ENCODE measurements at regions not wholly inside any gene's neighbourhood (a gene's known extent, or its start where the extent isn't known, plus 50 kb on each side); places are given as distances from the start of the nearest gene placed in this dataset.

DNA sequence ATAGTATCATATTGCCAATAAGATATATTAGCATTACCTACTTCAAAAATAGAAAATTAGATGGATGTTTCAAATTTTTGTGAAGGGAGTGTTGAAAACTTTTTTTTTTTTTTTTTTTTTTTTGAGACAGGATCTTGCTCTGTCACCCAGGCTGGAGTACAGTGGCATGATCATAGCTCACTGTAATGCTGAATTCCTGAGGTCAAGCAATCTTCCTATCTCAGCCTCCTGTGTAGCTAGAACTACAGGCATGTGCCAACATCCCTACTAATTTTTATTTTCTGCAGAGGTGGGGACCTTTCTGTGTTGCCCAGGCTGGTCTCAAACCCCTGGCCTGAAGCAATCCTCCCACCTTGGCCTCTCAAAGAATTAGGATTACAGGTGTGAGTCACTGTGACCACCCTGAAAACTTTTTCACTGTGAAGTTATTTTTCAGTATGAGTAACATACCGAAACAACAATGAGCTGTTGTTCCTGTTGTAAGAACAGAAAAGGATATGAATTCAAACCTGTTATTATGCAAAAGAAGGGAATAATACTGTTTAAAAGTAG, 266.9 kb downstream of the NEBL start:
- Histone ChIP-seq H3K4ac (replicated peaks; ENCODE audit: insufficient read length, low read depth, low read length) (no peak overlapping the region), H3K4me2 (ENCODE audit: insufficient read depth in 1 of 2, low read depth in 2 of 2, low read length in 2 of 2) (no peak overlapping the region), H2BK15ac (ENCODE audit: low read length) (no peak overlapping the region), H3K79me1 (ENCODE audit: low read depth, low read length) (no peaks in the 10 kb centered on the region), H3K36me3 (ENCODE audit: control insufficient read depth in 2 of 4, insufficient read depth in 4 of 4, low read length in 3 of 4) (no peaks in the 10 kb centered on the region), H3K79me2 (ENCODE audit: control insufficient read depth in 1 of 2, insufficient read depth in 2 of 2, low read length in 2 of 2) (no peaks in the 10 kb centered on the region), H4K5ac (ENCODE audit: insufficient read length, low read depth, low read length) (no peak overlapping the region), H2BK12ac (ENCODE audit: low read depth, low read length) (no peak overlapping the region), H2BK5ac (ENCODE audit: low read depth, low read length) (no peak overlapping the region), H3K56ac (replicated peaks; ENCODE audit: insufficient read length, low read depth, low read length) (no peak overlapping the region), H3K4me1 (replicated peaks in 1 of 4; ENCODE audit: control insufficient read depth in 3 of 4, insufficient read depth in 4 of 4, low read length in 3 of 4) (0 out of 7 replicates have a peak, but pooled peaks cover 0 to 2% (median 0%) of the 10 kb centered on the region in 4 experiments), H3K23ac (ENCODE audit: insufficient read length) (no peak overlapping the region), H4K91ac (replicated peaks; ENCODE audit: insufficient read length, low read length) (no peak overlapping the region), H2BK120ac (replicated peaks; ENCODE audit: low read depth, low read length) (no peak overlapping the region), H3K18ac (ENCODE audit: extremely low read depth, low read length) (no peak overlapping the region), H3K4me3 (ENCODE audit: extremely low read depth in 1 of 4, insufficient read depth in 2 of 4, low read depth in 3 of 4, low read length in 4 of 4) (no peak overlapping the region), H3K27me3 (replicated peaks in 1 of 4; ENCODE audit: control insufficient read depth in 3 of 4, extremely low read depth in 1 of 4, insufficient read depth in 3 of 4, low read length in 3 of 4) (no peaks in the 10 kb centered on the region), H3K23me2 (ENCODE audit: low read depth, low read length) (no peaks in the 10 kb centered on the region), H3K27ac (ENCODE audit: low read depth, low read length) (no peak overlapping the region), H3K14ac (ENCODE audit: insufficient read length) (no peak overlapping the region), H3K9me3 (ENCODE audit: insufficient read depth in 2 of 2, low read depth in 1 of 2, low read length in 1 of 2) (no peaks in the 10 kb centered on the region), H2AFZ (ENCODE audit: low read length) (no peak overlapping the region), H2BK20ac (ENCODE audit: low read length) (no peak overlapping the region), H4K8ac (ENCODE audit: extremely low read depth, insufficient read depth, low read length) (no peak overlapping the region), H2AK5ac (ENCODE audit: low read depth, low read length) (no peak overlapping the region), H3K9ac (replicated peaks in 1 of 4; ENCODE audit: extremely low read depth in 1 of 4, low read depth in 3 of 4, low read length in 3 of 4) (no peak overlapping the region), H4K20me1 (replicated peaks in 1 of 2; ENCODE audit: control insufficient read depth in 1 of 2, insufficient read depth in 2 of 2, low read length in 2 of 2) (no peaks in the 10 kb centered on the region)
- DNase-seq (ENCODE audit: low read depth in 1 of 2, low spot score in 2 of 2) (no peak), FAIRE-seq (no peak)
- CTCF ChIA-PET (ENCODE audit: partially characterized antibody), result interaction anchor here (0.6 to 1.6 kb wide), 3 partner anchors 34 to 424 kb away, joined by 3 to 4 read pairs (median 4); no protein-coding TSS in a partner anchor
- 79% methylated on average over 1 of the region's 1 CpG; no CpG with 5 or more reads in 1 of the 2 experiments for WGBS, 2 experiments (ENCODE audit: extremely low coverage in 1 of 2, insufficient coverage in 1 of 2, insufficient read length in 1 of 2, insufficient replicate concordance in 2 of 2, low coverage in 1 of 2, low lambda C conversion rate in 2 of 2, missing lambda C conversion rate in 1 of 2)
- POLR2A ChIA-PET (ENCODE audit: partially characterized antibody), result interaction anchor here (1.2 kb wide), 1 partner anchor 98 kb away, joined by 3 read pairs; no protein-coding TSS in a partner anchor
- no peak for TF ChIP-seq SUZ12 (IDR thresholded peaks at IDR 0.05; ENCODE audit: low read length)
- TF ChIP-seq FOSL1 (IDR thresholded peaks at IDR 0.05; ENCODE audit: insufficient read depth, low read depth, low read length), result no peak
- TF ChIP-seq GTF2F1 (IDR thresholded peaks at IDR 0.05; ENCODE audit: borderline replicate concordance, low read depth, low read length), result no peak
- TF ChIP-seq CTBP2 (IDR thresholded peaks at IDR 0.05; ENCODE audit: borderline replicate concordance, insufficient read depth, insufficient read length, low read length), result no peak
- TF ChIP-seq, protein P1, sequence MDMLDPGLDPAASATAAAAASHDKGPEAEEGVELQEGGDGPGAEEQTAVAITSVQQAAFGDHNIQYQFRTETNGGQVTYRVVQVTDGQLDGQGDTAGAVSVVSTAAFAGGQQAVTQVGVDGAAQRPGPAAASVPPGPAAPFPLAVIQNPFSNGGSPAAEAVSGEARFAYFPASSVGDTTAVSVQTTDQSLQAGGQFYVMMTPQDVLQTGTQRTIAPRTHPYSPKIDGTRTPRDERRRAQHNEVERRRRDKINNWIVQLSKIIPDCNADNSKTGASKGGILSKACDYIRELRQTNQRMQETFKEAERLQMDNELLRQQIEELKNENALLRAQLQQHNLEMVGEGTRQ (IDR thresholded peaks at IDR 0.05; ENCODE audit: low read length), result no peak

Data from H1 (cell line).